Esophagus muscularis mucosa (tissue), 4 donors: ENCODE measurements at regions not wholly inside any gene's neighbourhood (a gene's known extent, or its start where the extent isn't known, plus 50 kb on each side); places are given as distances from the start of the nearest gene placed in this dataset.

Source experiments
- DNase-seq: peaks from one replicate; pipeline ENCODE4 v3.0.0-alpha.2; 2017; ENCODE audit errors: extremely low spot score
- H3K27ac ChIP-seq, 4 donors: fragments of 200-600 bp; sonication (generic); replicated peaks in 1 of 4; 1 replicate in 3 of 4; 2 replicates in 1 of 4; pipeline ENCODE4 v1.5.1; 2016 to 2019; ENCODE audit warnings: mild to moderate bottlenecking in 1 of 4
- H3K27me3 ChIP-seq, 4 donors: fragments of 200-600 bp; sonication (generic); one replicate each; pipeline versions ENCODE4 v1.5.1 to v1.6.0; 2016 to 2019
- H3K36me3 ChIP-seq, 4 donors: fragments of 200-600 bp; sonication (generic); one replicate each; pipeline ENCODE4 v1.5.1; 2016 to 2019
- H3K4me1 ChIP-seq, 4 donors: fragments of 200-600 bp; sonication (generic); one replicate each; pipeline ENCODE4 v1.5.1; 2016 to 2019
- H3K4me3 ChIP-seq, 4 donors: fragments of 200-600 bp; sonication (generic); 1 replicate in 2 of 4; 2 replicates in 2 of 4; pipeline ENCODE4 v1.5.1; 2016 to 2019; ENCODE audit warnings: mild to moderate bottlenecking in 4 of 4, moderate library complexity in 1 of 4
- H3K9me3 ChIP-seq, 4 donors: fragments of 200-600 bp; sonication (generic); 1 replicate in 3 of 4; 2 replicates in 1 of 4; pipeline ENCODE4 v1.5.1; 2016 to 2019
- EP300 ChIP-seq: sonication (generic); formaldehyde crosslinking; IDR thresholded peaks from one replicate; pipeline ENCODE4 v1.6.1; 2017; ENCODE audit warnings: antibody characterized with exemption
- POLR2A ChIP-seq: fragments of 450-650 bp; IDR thresholded peaks from one replicate; pipeline ENCODE4 v1.6.1; 2017; ENCODE audit warnings: antibody characterized with exemption, moderate library complexity, mild to moderate bottlenecking, low read depth
- POLR2AphosphoS5 ChIP-seq, 2 donors: sonication (generic); formaldehyde crosslinking; IDR thresholded peaks; one replicate each; pipeline ENCODE4 v1.6.1; 2017; ENCODE audit warnings: antibody characterized with exemption in 2 of 2
- WGBS: methylation state at CpG from one replicate; pipeline ENCODE4 v1.1.5; 2018; 5-methylcytosine and 5-hydroxymethylcytosine counted together
- intact Hi-C: fragments of 100-400 bp; cut with DNase I; formaldehyde crosslinking; loops from one replicate; pipeline ENCODE4 v1.15.1; 2023
- TF ChIP-seq, protein P1 (sequence below), 3 experiments: fragments of 200-600 bp in 2 of 3; fragments of 450-650 bp in 1 of 3; sonication (generic) in 2 of 3; IDR thresholded peaks; one replicate each; pipeline ENCODE4 v1.5.1; 2017 to 2019; ENCODE audit warnings: antibody characterized with exemption in 3 of 3, mild to moderate bottlenecking in 2 of 3, moderate library complexity in 1 of 3

DNA sequence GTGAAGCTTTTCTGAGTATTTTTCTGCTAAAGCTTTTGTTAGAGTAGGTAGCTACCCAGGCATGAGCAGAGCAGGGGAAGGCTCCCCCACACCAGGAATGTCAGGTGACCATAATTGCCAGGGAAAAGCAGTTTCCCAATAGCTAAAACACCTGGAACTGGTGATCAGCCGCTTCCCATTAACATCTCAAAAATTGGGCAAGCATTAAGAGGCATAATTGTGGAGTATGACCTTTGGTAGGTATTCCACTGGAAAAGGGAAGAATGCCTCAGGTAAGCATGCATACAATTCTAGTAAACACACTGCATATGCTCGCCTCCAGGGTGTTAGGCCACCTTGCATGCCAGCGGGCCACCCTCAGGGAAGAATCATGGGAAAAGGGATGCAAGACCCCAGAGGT, 84.5 kb downstream of the CCR1 start:
- Histone ChIP-seq H3K4me3 (no peak overlapping the region), H3K36me3 (no peaks in the 10 kb centered on the region), H3K4me1 (peaks cover 0 to 7% (median 0%) of the 10 kb centered on the region in 4 donors), H3K27me3 (no peaks in the 10 kb centered on the region), H3K9me3 (no peaks in the 10 kb centered on the region), H3K27ac (peak overlapping the region in 3 of 4 donors; percentile 15 to 45 (median 34))
- no peak for TF ChIP-seq POLR2AphosphoS5 (IDR thresholded peaks at IDR 0.05)
- TF ChIP-seq, protein P1, sequence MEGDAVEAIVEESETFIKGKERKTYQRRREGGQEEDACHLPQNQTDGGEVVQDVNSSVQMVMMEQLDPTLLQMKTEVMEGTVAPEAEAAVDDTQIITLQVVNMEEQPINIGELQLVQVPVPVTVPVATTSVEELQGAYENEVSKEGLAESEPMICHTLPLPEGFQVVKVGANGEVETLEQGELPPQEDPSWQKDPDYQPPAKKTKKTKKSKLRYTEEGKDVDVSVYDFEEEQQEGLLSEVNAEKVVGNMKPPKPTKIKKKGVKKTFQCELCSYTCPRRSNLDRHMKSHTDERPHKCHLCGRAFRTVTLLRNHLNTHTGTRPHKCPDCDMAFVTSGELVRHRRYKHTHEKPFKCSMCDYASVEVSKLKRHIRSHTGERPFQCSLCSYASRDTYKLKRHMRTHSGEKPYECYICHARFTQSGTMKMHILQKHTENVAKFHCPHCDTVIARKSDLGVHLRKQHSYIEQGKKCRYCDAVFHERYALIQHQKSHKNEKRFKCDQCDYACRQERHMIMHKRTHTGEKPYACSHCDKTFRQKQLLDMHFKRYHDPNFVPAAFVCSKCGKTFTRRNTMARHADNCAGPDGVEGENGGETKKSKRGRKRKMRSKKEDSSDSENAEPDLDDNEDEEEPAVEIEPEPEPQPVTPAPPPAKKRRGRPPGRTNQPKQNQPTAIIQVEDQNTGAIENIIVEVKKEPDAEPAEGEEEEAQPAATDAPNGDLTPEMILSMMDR (IDR thresholded peaks at IDR 0.05), result no peak
- no peak for TF ChIP-seq POLR2A
- TF ChIP-seq EP300, result no peak
- intact Hi-C loops, result no loop called here
- DNase-seq, result no peak
- 95% methylated on average over 3 of the region's 3 CpGs for WGBS

DNA sequence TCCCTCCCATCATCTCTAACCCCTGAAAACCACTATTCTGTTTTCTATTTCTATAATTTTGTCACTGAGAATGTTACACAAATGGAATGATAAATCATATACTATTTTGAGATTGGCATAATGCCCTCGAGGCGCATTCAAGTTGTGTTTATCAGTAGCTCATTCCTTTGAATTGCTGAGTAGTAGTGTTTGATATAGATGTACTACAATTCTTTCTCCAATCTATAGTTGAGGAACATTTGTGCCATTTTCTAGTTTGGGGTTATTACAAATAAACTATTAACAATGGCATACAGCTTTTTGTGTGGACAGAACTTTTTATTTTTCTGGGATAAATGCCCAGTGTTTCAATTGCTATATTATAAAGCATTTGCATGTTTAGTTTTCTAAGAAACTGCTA, 86.0 kb downstream of the CCR1 start:
- peaks cover 0 to 7% (median 0%) of the 10 kb centered on the region in 4 donors for H3K4me1 ChIP-seq
- no peaks in the 10 kb centered on the region for H3K9me3 ChIP-seq
- H3K36me3 ChIP-seq, result no peaks in the 10 kb centered on the region
- no peak overlapping the region for H3K4me3 ChIP-seq
- no peak for DNase-seq
- H3K27ac ChIP-seq, result no peak overlapping the region
- 38% methylated on average over 2 of the region's 2 CpGs for WGBS
- no peak for TF ChIP-seq POLR2AphosphoS5 (IDR thresholded peaks at IDR 0.05)
- no peak for TF ChIP-seq POLR2A
- no peak for TF ChIP-seq EP300
- TF ChIP-seq, protein P1 (IDR thresholded peaks at IDR 0.05), result no peak
- H3K27me3 ChIP-seq, result no peaks in the 10 kb centered on the region
- intact Hi-C loops, result no loop called here

DNA sequence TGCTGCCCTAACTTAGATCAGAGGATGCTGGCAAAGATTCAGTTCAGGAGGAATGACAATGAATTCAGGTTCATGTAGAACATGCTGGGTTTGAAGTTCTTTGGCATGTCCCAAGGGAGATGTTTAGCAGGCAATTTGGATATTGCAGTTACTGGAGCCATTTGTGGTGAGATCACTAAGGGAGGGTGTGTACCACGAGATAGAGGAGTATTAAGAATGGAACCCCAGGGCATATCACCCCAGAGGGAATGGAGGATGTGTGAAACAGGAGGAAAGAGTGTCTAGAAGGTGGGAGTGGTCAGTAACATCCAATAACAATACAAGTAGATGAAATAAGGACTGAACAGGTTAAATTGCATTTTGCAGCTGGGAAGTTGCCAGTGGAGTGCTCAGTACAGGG, 87.1 kb downstream of the CCR1 start:
- H3K4me1 ChIP-seq, result peaks cover 0 to 7% (median 0%) of the 10 kb centered on the region in 4 donors
- WGBS, result 35% methylated on average over 1 of the region's 1 CpG

DNA sequence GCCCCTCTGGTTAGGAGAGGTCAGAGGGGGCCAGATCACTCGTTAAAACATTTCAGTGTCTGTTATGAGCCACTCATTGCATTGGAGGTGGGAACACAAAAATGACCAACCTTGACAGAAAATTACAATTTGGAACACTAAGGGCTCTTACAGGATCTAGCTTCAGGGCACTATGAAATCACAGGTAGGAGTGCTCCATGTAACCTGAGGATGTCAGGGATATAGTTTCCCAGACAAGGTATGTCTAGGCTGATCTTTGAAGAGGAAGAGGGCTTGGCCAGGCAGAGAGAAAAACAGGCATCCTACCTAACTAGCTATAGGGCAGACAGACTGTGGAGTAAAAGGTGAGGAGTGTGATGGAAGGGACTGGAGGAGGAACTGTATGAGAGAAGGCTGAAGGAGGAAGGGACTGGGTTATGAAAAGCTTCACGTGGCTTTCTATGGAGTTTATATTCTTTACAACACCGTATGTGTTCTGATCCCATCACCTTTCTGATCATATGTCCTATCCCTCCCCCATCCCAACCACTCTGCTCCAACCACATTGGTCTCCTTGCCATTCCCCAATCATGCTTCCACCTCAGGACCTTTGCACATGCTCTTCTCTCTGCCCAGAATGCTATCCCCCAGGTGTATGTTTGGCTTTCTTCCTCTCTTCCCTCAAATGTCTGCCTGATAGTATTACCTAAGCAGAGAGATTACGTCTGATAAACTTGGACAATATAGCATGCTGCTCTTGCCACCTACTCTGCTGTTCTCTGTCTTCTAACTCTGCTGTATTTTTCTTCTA, 88.2 kb downstream of the CCR1 start:
- H3K4me1 ChIP-seq, result peaks cover 0 to 7% (median 0%) of the 10 kb centered on the region in 4 donors
- no peak overlapping the region for H3K4me3 ChIP-seq
- H3K27me3 ChIP-seq, result no peaks in the 10 kb centered on the region
- no peak overlapping the region for H3K27ac ChIP-seq
- no peaks in the 10 kb centered on the region for H3K36me3 ChIP-seq
- intact Hi-C loops, result no loop called here
- WGBS, result 75% methylated on average over 4 of the region's 4 CpGs
- no peak for DNase-seq
- H3K9me3 ChIP-seq, result no peaks in the 10 kb centered on the region
- TF ChIP-seq POLR2AphosphoS5 (IDR thresholded peaks at IDR 0.05) (no peak), POLR2A (no peak), EP300 (no peak)
- TF ChIP-seq, protein P1 (IDR thresholded peaks at IDR 0.05), result no peak

More for the DNA sequence above, 87.1 kb downstream of the CCR1 start:
- H3K36me3 ChIP-seq, result no peaks in the 10 kb centered on the region
- intact Hi-C loops, result no loop called here
- no peak overlapping the region for H3K4me3 ChIP-seq
- no peaks in the 10 kb centered on the region for H3K9me3 ChIP-seq
- no peak overlapping the region for H3K27ac ChIP-seq
- TF ChIP-seq POLR2AphosphoS5 (IDR thresholded peaks at IDR 0.05), result no peak
- TF ChIP-seq, protein P1 (IDR thresholded peaks at IDR 0.05), result no peak
- no peak for TF ChIP-seq EP300
- no peak for TF ChIP-seq POLR2A
- H3K27me3 ChIP-seq, result no peaks in the 10 kb centered on the region
- DNase-seq, result no peak

DNA sequence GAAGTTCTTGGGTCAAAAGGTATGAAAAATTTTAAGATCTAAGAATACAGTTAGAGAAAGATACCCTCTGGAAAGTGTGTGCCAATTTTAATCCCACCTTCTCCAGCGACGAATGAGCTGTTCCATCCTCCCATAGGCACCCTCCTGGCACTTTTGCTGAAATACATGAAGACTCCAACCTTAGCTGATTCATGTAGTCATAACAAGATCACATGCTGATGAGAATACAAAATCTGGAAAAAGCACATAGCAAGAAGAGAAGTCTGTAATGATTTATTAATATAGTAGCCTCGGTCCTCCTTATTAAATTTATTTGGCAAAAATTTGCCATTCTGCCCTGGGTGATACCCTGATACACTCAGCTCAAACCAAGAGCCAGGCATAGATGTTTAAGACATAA, 88.9 kb downstream of the CCR1 start:
- Histone ChIP-seq H3K9me3 (no peaks in the 10 kb centered on the region), H3K4me1 (peaks cover 0 to 7% (median 0%) of the 10 kb centered on the region in 4 donors), H3K36me3 (no peaks in the 10 kb centered on the region), H3K4me3 (no peak overlapping the region), H3K27ac (no peak overlapping the region), H3K27me3 (no peaks in the 10 kb centered on the region)
- no peak for DNase-seq
- TF ChIP-seq, protein P1 (IDR thresholded peaks at IDR 0.05), result no peak
- TF ChIP-seq EP300 (no peak), POLR2AphosphoS5 (IDR thresholded peaks at IDR 0.05) (no peak), POLR2A (no peak)
- WGBS, result 66% methylated on average over 3 of the region's 3 CpGs
- intact Hi-C loops, result no loop called here
